ENCODE measurements at regions not wholly inside any gene's neighbourhood (a gene's known extent, or its start where the extent isn't known, plus 50 kb on each side); places are given as distances from the start of the nearest gene placed in this dataset.

DNA sequence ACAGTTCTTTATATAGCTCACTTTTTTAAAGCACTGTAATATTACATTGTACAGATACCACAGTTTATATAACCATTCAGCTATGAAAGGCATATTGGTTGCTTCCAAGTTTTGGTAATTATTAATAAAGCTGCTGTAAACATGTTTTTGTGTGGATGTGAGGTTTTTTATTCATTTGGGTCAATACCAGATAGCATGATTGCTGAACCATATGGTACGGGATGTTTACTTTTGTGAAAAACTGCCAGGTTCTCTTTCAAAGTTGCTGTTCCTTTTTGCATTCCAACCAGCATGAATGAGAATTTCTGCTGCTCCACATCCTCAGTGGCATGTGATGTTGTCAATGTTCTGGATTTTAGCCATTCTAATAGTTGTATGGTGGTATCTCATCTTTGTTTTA, 439.6 kb upstream of the NMUR2 start:
- no peaks in the 10 kb centered on the region for H3K79me2 ChIP-seq (ENCODE audit: insufficient read depth, low read length)
- intact Hi-C loops (cut with micrococcal nuclease): no loop called here
- 100% methylated on average over 1 of the region's 1 CpG for WGBS (ENCODE audit: insufficient coverage)
- no peak overlapping the region for H3K9ac ChIP-seq (ENCODE audit: insufficient read depth, low read length, poor library complexity, severe bottlenecking)
- H4K20me1 ChIP-seq (ENCODE audit: insufficient read depth, low read length): no peaks in the 10 kb centered on the region
- H3K9me3 ChIP-seq (replicated peaks in 1 of 2; ENCODE audit: control insufficient read depth in 1 of 2, insufficient read depth in 1 of 2, low read length in 2 of 2): no peaks in the 10 kb centered on the region
- no peak overlapping the region for H3K4me3 ChIP-seq (replicated peaks in 1 of 3; ENCODE audit: low read depth in 2 of 3, low read length in 3 of 3)
- no peaks in the 10 kb centered on the region for H3K36me3 ChIP-seq (replicated peaks in 1 of 2; ENCODE audit: control insufficient read depth in 1 of 2, insufficient read depth in 2 of 2, low read length in 2 of 2)
- Mint-ChIP-seq H3K27me3 (ENCODE audit: low read depth in 3 of 3) (no peaks in the 10 kb centered on the region), H3K4me3 (no peak overlapping the region), H3K36me3 (no peaks in the 10 kb centered on the region), H3K27ac (no peak overlapping the region), H3K4me1 (no peaks in the 10 kb centered on the region), H3K9me3 (peaks cover 0 to 5% (median 0%) of the 10 kb centered on the region in 7 donors)
- TF ChIP-seq CTCF (IDR thresholded peaks at IDR 0.05): no peak
- no peaks in the 10 kb centered on the region for H3K27me3 ChIP-seq (ENCODE audit: control insufficient read depth in 2 of 2, insufficient read depth in 2 of 2, low read length in 2 of 2)
- DNase-seq: no peak
- no peak overlapping the region for H3K4me2 ChIP-seq (replicated peaks; ENCODE audit: extremely low read depth, low read length, poor library complexity, severe bottlenecking)
- no peaks in the 10 kb centered on the region for H3K4me1 ChIP-seq (ENCODE audit: control insufficient read depth in 1 of 2, insufficient read depth in 2 of 2, low read length in 2 of 2)
- H3K27ac ChIP-seq (ENCODE audit: low read depth in 1 of 2, low read length in 2 of 2): no peak overlapping the region
- no peak overlapping the region for H2AFZ ChIP-seq (ENCODE audit: insufficient read depth, low read depth, low read length, poor library complexity, severe bottlenecking)

- no peaks in the 10 kb centered on the region for H3K9me3 ChIP-seq (replicated peaks in 1 of 2; ENCODE audit: control insufficient read depth in 1 of 2, insufficient read depth in 1 of 2, low read length in 2 of 2)
- H3K36me3 ChIP-seq (replicated peaks in 1 of 2; ENCODE audit: control insufficient read depth in 1 of 2, insufficient read depth in 2 of 2, low read length in 2 of 2): no peaks in the 10 kb centered on the region
- no peak overlapping the region for H3K4me2 ChIP-seq (replicated peaks; ENCODE audit: extremely low read depth, low read length, poor library complexity, severe bottlenecking)
- H4K20me1 ChIP-seq (ENCODE audit: insufficient read depth, low read length): no peaks in the 10 kb centered on the region
- Mint-ChIP-seq H3K9me3 (peaks cover 0 to 2% (median 0%) of the 10 kb centered on the region in 7 donors), H3K27ac (no peak overlapping the region), H3K36me3 (no peaks in the 10 kb centered on the region), H3K4me3 (no peak overlapping the region), H3K27me3 (ENCODE audit: low read depth in 3 of 3) (peaks cover 0 to 1% (median 0%) of the 10 kb centered on the region in 3 donors), H3K4me1 (no peaks in the 10 kb centered on the region)
- no peaks in the 10 kb centered on the region for H3K4me1 ChIP-seq (ENCODE audit: control insufficient read depth in 1 of 2, insufficient read depth in 2 of 2, low read length in 2 of 2)
- WGBS (ENCODE audit: insufficient coverage): no CpG with 5 or more reads among the region's 2 CpGs
- no peaks in the 10 kb centered on the region for H3K27me3 ChIP-seq (ENCODE audit: control insufficient read depth in 2 of 2, insufficient read depth in 2 of 2, low read length in 2 of 2)
- no peak for TF ChIP-seq CTCF (IDR thresholded peaks at IDR 0.05)
- no peak overlapping the region for H2AFZ ChIP-seq (ENCODE audit: insufficient read depth, low read depth, low read length, poor library complexity, severe bottlenecking)
- H3K9ac ChIP-seq (ENCODE audit: insufficient read depth, low read length, poor library complexity, severe bottlenecking): no peak overlapping the region
- DNase-seq: no peak
- intact Hi-C loops (cut with micrococcal nuclease): no loop called here
- H3K79me2 ChIP-seq (ENCODE audit: insufficient read depth, low read length): no peaks in the 10 kb centered on the region
- H3K4me3 ChIP-seq (replicated peaks in 1 of 3; ENCODE audit: low read depth in 2 of 3, low read length in 3 of 3): no peak overlapping the region
- H3K27ac ChIP-seq (ENCODE audit: low read depth in 1 of 2, low read length in 2 of 2): no peak overlapping the region
These were observed 448.3 kb upstream of the NMUR2 start for GRCh38 chr5:152853361-152853760.
